GM10847 (cell line): ENCODE measurements at regions not wholly inside any gene's neighbourhood (a gene's known extent, or its start where the extent isn't known, plus 50 kb on each side); places are given as distances from the start of the nearest gene placed in this dataset.

Experiments
- POLR2A ChIP-seq: IDR thresholded peaks from 2 replicates; pipeline ENCODE4 v1.6.1; 2011; ENCODE audit not compliant: insufficient read length; ENCODE audit errors: extremely low read depth

GRCh38 chr5:1748271-1748670, 51.4 kb downstream of the MRPL36 start:
- TF ChIP-seq POLR2A = no peak

- no peak for TF ChIP-seq POLR2A
Observed at GRCh38 chr5:1747803-1748085, 51.9 kb downstream of the MRPL36 start.

GRCh38 chr5:1747079-1747802, 52.4 kb downstream of the MRPL36 start:
- TF ChIP-seq POLR2A = no peak

- TF ChIP-seq POLR2A = no peak
Observed at GRCh38 chr5:1746371-1747078, 53.1 kb downstream of the MRPL36 start.

- TF ChIP-seq POLR2A = no peak
Observed at GRCh38 chr5:1745796-1746370, 53.8 kb downstream of the MRPL36 start.

GRCh38 chr5:1745123-1745795, 54.4 kb downstream of the MRPL36 start:
- TF ChIP-seq POLR2A = no peak

GRCh38 chr5:1744393-1745122, 55.1 kb downstream of the MRPL36 start:
- TF ChIP-seq POLR2A = no peak

- TF ChIP-seq POLR2A = no peak
Observed at GRCh38 chr5:1743769-1744085, 55.9 kb downstream of the MRPL36 start.

GRCh38 chr5:1743061-1743768, 56.4 kb downstream of the MRPL36 start:
- TF ChIP-seq POLR2A = no peak

GRCh38 chr5:1737790-1738405, 61.7 kb downstream of the MRPL36 start:
- TF ChIP-seq POLR2A = no peak

- no peak for TF ChIP-seq POLR2A
Observed at GRCh38 chr5:1736889-1737711, 62.5 kb downstream of the MRPL36 start.

- TF ChIP-seq POLR2A = no peak
Observed at GRCh38 chr5:1736065-1736464, 63.6 kb downstream of the MRPL36 start.

- no peak for TF ChIP-seq POLR2A
Observed at GRCh38 chr5:1735320-1735970, 64.2 kb downstream of the MRPL36 start.
